Central memory CD8-positive, alpha-beta T cell (primary cell): ENCODE measurements at regions not wholly inside any gene's neighbourhood (a gene's known extent, or its start where the extent isn't known, plus 50 kb on each side); places are given as distances from the start of the nearest gene placed in this dataset.

Source experiments
- ATAC-seq: fragments of 150-1000 bp; cut with Tn5 transposase; replicated peaks from 2 replicates; pipeline ENCODE4 v1.10.0; 2022; ENCODE audit warnings: mild to moderate bottlenecking, moderate FRiP score, moderate number of reproducible peaks; ENCODE audit not compliant: poor library complexity, severe bottlenecking; ENCODE audit errors: extremely low read depth
- DNase-seq, 2 donors: peaks; one replicate each; pipeline ENCODE4 v3.0.0; 2021; ENCODE audit warnings: low spot score in 2 of 2
- H3K27ac Mint-ChIP-seq: one replicate; pipeline ENCODE4 v1.8.0; 2022; ENCODE audit warnings: low read depth, mild to moderate bottlenecking, moderate library complexity, mixed read lengths
- H3K27me3 Mint-ChIP-seq: one replicate; pipeline ENCODE4 v1.8.0; 2022; ENCODE audit warnings: mixed read lengths
- H3K36me3 Mint-ChIP-seq: one replicate; pipeline ENCODE4 v1.8.0; 2022; ENCODE audit warnings: mild to moderate bottlenecking, moderate library complexity, mixed read lengths; ENCODE audit not compliant: insufficient read depth
- H3K4me1 Mint-ChIP-seq: one replicate; pipeline ENCODE4 v1.8.0; 2022; ENCODE audit warnings: mixed read lengths
- H3K4me3 Mint-ChIP-seq: one replicate; pipeline ENCODE4 v1.8.0; 2022; ENCODE audit warnings: mild to moderate bottlenecking, moderate library complexity, mixed read lengths
- H3K9me3 Mint-ChIP-seq: one replicate; pipeline ENCODE4 v1.8.0; 2022; ENCODE audit warnings: mixed read lengths

- H3K27me3 Mint-ChIP-seq: no peaks in the 10 kb centered on the region
- H3K27ac Mint-ChIP-seq: no peak overlapping the region
- no peaks in the 10 kb centered on the region for H3K36me3 Mint-ChIP-seq
- H3K4me3 Mint-ChIP-seq: no peak overlapping the region
- DNase-seq: no peak
- H3K9me3 Mint-ChIP-seq: peaks cover 19% of the 10 kb centered on the region
- ATAC-seq: no peak
- no peaks in the 10 kb centered on the region for H3K4me1 Mint-ChIP-seq
Observed at GRCh38 chr14:26217778-26218177, 380.1 kb downstream of the NOVA1 start.

DNA sequence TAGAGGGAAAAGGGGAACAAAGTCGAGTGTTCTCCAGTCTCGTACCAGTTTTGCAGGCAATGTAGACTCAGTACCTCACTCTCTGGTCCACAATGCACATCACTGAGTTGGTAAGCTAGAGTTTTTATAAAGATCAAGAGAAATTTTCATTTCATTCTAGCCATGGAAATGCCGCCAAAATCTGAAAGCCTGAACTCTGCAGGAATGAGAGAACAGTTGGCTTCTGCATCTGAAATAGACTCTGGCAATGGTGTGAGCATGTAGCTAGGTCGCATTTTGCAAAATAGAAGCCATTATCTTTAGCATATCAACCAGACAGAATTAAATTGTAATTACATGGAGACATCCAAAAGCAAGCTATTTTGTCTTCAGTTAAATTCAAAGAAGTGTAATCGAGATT lies 381.0 kb downstream of the NOVA1 start:
- no peaks in the 10 kb centered on the region for H3K4me1 Mint-ChIP-seq
- DNase-seq (no peak), ATAC-seq (no peak)
- H3K4me3 Mint-ChIP-seq: no peak overlapping the region
- no peak overlapping the region for H3K27ac Mint-ChIP-seq
- peaks cover 19% of the 10 kb centered on the region for H3K9me3 Mint-ChIP-seq
- no peaks in the 10 kb centered on the region for H3K36me3 Mint-ChIP-seq
- no peaks in the 10 kb centered on the region for H3K27me3 Mint-ChIP-seq

- no peak overlapping the region for H3K4me3 Mint-ChIP-seq
- no peaks in the 10 kb centered on the region for H3K27me3 Mint-ChIP-seq
- H3K27ac Mint-ChIP-seq: no peak overlapping the region
- no peak for DNase-seq
- no peaks in the 10 kb centered on the region for H3K4me1 Mint-ChIP-seq
- peaks cover 17% of the 10 kb centered on the region for H3K9me3 Mint-ChIP-seq
- H3K36me3 Mint-ChIP-seq: no peaks in the 10 kb centered on the region
- ATAC-seq: no peak
Observed at GRCh38 chr14:26213846-26214575, 383.8 kb downstream of the NOVA1 start.

GRCh38 chr14:26209699-26210098 lies 388.1 kb downstream of the NOVA1 start:
- Mint-ChIP-seq H3K27me3 (no peaks in the 10 kb centered on the region), H3K36me3 (no peaks in the 10 kb centered on the region), H3K9me3 (peaks cover 23% of the 10 kb centered on the region), H3K27ac (no peak overlapping the region), H3K4me1 (no peaks in the 10 kb centered on the region), H3K4me3 (no peak overlapping the region)
- DNase-seq (no peak), ATAC-seq (no peak)

GRCh38 chr14:26206640-26207039 lies 391.2 kb downstream of the NOVA1 start:
- DNase-seq: no peak
- Mint-ChIP-seq H3K27me3 (no peaks in the 10 kb centered on the region), H3K4me1 (no peaks in the 10 kb centered on the region)

GRCh38 chr14:26204728-26205479 lies 392.9 kb downstream of the NOVA1 start:
- H3K9me3 Mint-ChIP-seq: peaks cover 13% of the 10 kb centered on the region
- no peaks in the 10 kb centered on the region for H3K4me1 Mint-ChIP-seq
- DNase-seq: no peak
- H3K27me3 Mint-ChIP-seq: no peaks in the 10 kb centered on the region
- no peak for ATAC-seq
- no peak overlapping the region for H3K27ac Mint-ChIP-seq
- H3K4me3 Mint-ChIP-seq: no peak overlapping the region
- H3K36me3 Mint-ChIP-seq: no peaks in the 10 kb centered on the region

More at GRCh38 chr14:26206640-26207039, 391.2 kb downstream of the NOVA1 start:
- H3K27ac Mint-ChIP-seq: no peak overlapping the region
- H3K4me3 Mint-ChIP-seq: no peak overlapping the region
- no peaks in the 10 kb centered on the region for H3K36me3 Mint-ChIP-seq
- no peak for ATAC-seq
- H3K9me3 Mint-ChIP-seq: peaks cover 18% of the 10 kb centered on the region

- DNase-seq (no peak), ATAC-seq (no peak)
- Mint-ChIP-seq H3K36me3 (no peaks in the 10 kb centered on the region), H3K9me3 (peaks cover 17% of the 10 kb centered on the region), H3K4me3 (no peak overlapping the region), H3K27me3 (no peaks in the 10 kb centered on the region), H3K27ac (no peak overlapping the region), H3K4me1 (no peaks in the 10 kb centered on the region)
Observed at GRCh38 chr14:26204366-26204727, 393.5 kb downstream of the NOVA1 start.

- DNase-seq (no peak), ATAC-seq (no peak)
- Mint-ChIP-seq H3K4me1 (no peaks in the 10 kb centered on the region), H3K27ac (no peak overlapping the region), H3K4me3 (no peak overlapping the region), H3K36me3 (no peaks in the 10 kb centered on the region), H3K27me3 (no peaks in the 10 kb centered on the region), H3K9me3 (peaks cover 28% of the 10 kb centered on the region)
Observed at GRCh38 chr14:26200687-26201086, 397.1 kb downstream of the NOVA1 start.

DNA sequence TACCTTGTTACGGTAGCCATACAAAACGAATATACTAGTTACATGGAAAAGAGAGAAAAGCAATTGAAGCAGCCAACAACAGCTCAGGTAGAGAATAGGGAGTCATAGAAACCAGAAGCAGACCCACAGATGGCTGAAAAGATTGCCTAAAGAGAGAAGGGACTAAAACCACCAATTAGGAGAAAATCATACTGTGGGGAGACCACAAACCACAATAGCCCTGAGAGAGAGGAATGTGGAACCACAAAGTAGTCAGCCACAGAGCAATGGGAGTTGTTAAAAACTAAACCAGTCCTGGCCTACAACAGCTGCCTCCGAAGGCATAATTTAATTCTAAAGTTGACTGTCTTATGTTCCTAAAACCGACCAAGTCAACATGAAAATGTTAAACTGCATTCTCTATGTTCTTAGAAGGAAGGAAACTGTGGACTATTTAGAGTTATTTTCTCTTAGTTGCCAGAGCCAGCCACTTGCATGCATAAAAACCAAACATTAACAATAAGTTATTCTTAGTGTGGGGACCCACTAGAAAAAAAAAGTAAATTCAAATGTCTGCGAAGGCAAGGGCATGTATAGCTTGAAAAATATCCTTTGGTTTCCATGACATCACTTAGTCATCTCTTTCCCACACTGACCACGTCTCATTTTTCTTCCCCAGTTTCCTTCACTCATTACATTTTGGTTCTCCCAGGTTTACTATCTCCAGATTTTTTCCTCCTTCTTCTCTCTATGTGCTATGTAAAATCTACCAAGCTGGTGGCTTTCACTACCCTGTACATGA lies 398.1 kb downstream of the NOVA1 start:
- no peaks in the 10 kb centered on the region for H3K36me3 Mint-ChIP-seq
- no peaks in the 10 kb centered on the region for H3K27me3 Mint-ChIP-seq
- no peak for ATAC-seq

DNA sequence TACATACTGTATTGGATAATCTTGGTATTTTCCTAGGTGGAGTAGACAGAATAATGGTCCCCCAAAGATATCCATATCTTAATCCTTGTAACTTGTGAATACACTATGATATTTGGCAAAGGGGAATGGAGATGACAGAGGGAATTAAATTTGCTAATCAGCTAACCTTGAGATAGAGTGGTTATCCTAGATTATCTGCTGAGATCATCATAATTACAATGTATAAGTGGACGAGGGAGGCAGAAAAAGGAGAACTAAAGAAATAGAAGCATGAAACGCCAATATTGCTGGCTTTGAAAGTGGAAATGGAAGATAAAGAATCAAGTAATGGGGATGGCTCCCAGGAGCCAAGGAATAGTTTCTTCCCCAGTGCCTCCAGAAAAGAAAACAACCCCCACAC lies 398.7 kb downstream of the NOVA1 start:
- H3K27ac Mint-ChIP-seq: no peak overlapping the region
- no peak for DNase-seq
- H3K4me3 Mint-ChIP-seq: no peak overlapping the region

More for the DNA sequence above, 398.1 kb downstream of the NOVA1 start:
- Mint-ChIP-seq H3K4me1 (no peaks in the 10 kb centered on the region), H3K4me3 (no peak overlapping the region), H3K9me3 (peaks cover 28% of the 10 kb centered on the region), H3K27ac (no peak overlapping the region)
- DNase-seq: no peak

GRCh38 chr14:26194816-26195215 lies 403.0 kb downstream of the NOVA1 start:
- no peaks in the 10 kb centered on the region for H3K36me3 Mint-ChIP-seq
- no peak overlapping the region for H3K27ac Mint-ChIP-seq
- ATAC-seq: no peak
- H3K9me3 Mint-ChIP-seq: peaks cover 59% of the 10 kb centered on the region
- H3K4me1 Mint-ChIP-seq: no peaks in the 10 kb centered on the region
- H3K27me3 Mint-ChIP-seq: no peaks in the 10 kb centered on the region
- no peak for DNase-seq
- H3K4me3 Mint-ChIP-seq: no peak overlapping the region

More for the DNA sequence above, 398.7 kb downstream of the NOVA1 start:
- H3K36me3 Mint-ChIP-seq: no peaks in the 10 kb centered on the region
- no peaks in the 10 kb centered on the region for H3K4me1 Mint-ChIP-seq
- no peak for ATAC-seq
- no peaks in the 10 kb centered on the region for H3K27me3 Mint-ChIP-seq
- peaks cover 33% of the 10 kb centered on the region for H3K9me3 Mint-ChIP-seq

DNA sequence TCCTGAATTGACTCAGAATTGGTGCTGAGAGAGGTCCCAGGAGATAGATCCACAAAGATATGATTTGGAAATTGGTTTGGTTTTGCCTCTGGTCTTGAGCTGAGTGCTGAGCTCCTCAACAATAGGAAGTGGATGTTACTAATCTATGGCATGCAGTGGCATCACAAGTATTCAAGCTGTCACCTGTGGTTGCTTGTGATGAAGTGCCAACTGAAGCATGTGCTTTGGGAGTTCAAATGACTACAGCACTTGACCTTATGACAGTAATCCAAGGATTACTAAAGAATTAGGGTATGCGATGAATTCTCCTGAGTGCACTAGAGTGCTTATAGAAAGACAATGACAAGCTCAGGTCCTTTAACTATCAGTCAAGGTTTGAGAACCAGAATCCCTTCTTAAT lies 406.2 kb downstream of the NOVA1 start:
- H3K9me3 Mint-ChIP-seq: peaks cover 48% of the 10 kb centered on the region
- H3K4me3 Mint-ChIP-seq: no peak overlapping the region
- DNase-seq: no peak
- H3K4me1 Mint-ChIP-seq: no peaks in the 10 kb centered on the region
- no peaks in the 10 kb centered on the region for H3K27me3 Mint-ChIP-seq
- ATAC-seq: no peak
- H3K27ac Mint-ChIP-seq: no peak overlapping the region
- H3K36me3 Mint-ChIP-seq: no peaks in the 10 kb centered on the region
